ENCODE measurements at regions not wholly inside any gene's neighbourhood (a gene's known extent, or its start where the extent isn't known, plus 50 kb on each side); places are given as distances from the start of the nearest gene placed in this dataset.

- DNase-seq, result no peak
- Histone ChIP-seq H3K4me3 (no peak overlapping the region), H3K27me3 (no peaks in the 10 kb centered on the region), H3K27ac (no peak overlapping the region), H3K36me3 (replicated peaks in 1 of 2) (no peaks in the 10 kb centered on the region), H3K4me1 (replicated peaks in 1 of 2) (no peaks in the 10 kb centered on the region), H3K9me3 (replicated peaks in 1 of 3) (no peaks in the 10 kb centered on the region)
- intact Hi-C loops (cut with DNase I), result loop anchor here in 1 of 2 donors (10.0 kb wide), 1 partner anchor 308 kb away; no protein-coding TSS in a partner anchor
- TF ChIP-seq POLR2A (IDR thresholded peaks at IDR 0.05) (no peak), CTCF (IDR thresholded peaks at IDR 0.05) (no peak)
- 72 to 87% (median 80%) methylated on average over 5 of the region's 5 CpGs for WGBS, 4 donors
These were observed 208.4 kb upstream of the SVIL start for GRCh38 chr10:29843143-29843542.

- TF ChIP-seq CTCF (IDR thresholded peaks at IDR 0.05) (no peak), POLR2A (IDR thresholded peaks at IDR 0.05) (no peak)
- WGBS, 4 donors, result 78 to 87% (median 81%) methylated on average over 12 to 16 of the region's 16 CpGs
- intact Hi-C loops (cut with DNase I), result loop anchor here in 1 of 2 donors (10.0 kb wide), 1 partner anchor 307 kb away; no protein-coding TSS in a partner anchor
- Histone ChIP-seq H3K4me3 (no peak overlapping the region), H3K4me1 (replicated peaks in 1 of 2) (no peaks in the 10 kb centered on the region), H3K27ac (no peak overlapping the region), H3K27me3 (no peaks in the 10 kb centered on the region), H3K36me3 (replicated peaks in 1 of 2) (no peaks in the 10 kb centered on the region), H3K9me3 (replicated peaks in 1 of 3) (no peaks in the 10 kb centered on the region)
- peak in 1 of 7 donors; percentile 68 for DNase-seq
These were observed 207.2 kb upstream of the SVIL start for GRCh38 chr10:29841724-29842649.

- TF ChIP-seq POLR2A (IDR thresholded peaks at IDR 0.05), result no peak
- TF ChIP-seq CTCF (IDR thresholded peaks at IDR 0.05), result no peak
- intact Hi-C loops (cut with DNase I), result loop anchor here in 1 of 2 donors (10.0 kb wide), 1 partner anchor 306 kb away; no protein-coding TSS in a partner anchor
- H3K9me3 ChIP-seq (replicated peaks in 1 of 3), result no peaks in the 10 kb centered on the region
- no peaks in the 10 kb centered on the region for H3K4me1 ChIP-seq (replicated peaks in 1 of 2)
- no peaks in the 10 kb centered on the region for H3K36me3 ChIP-seq (replicated peaks in 1 of 2)
- no peaks in the 10 kb centered on the region for H3K27me3 ChIP-seq
- DNase-seq, result peak in 1 of 7 donors; percentile 5
- no peak overlapping the region for H3K27ac ChIP-seq
- 74 to 81% (median 75%) methylated on average over 11 of the region's 11 CpGs for WGBS, 4 donors
- no peak overlapping the region for H3K4me3 ChIP-seq
These were observed 205.9 kb upstream of the SVIL start for GRCh38 chr10:29840516-29841276.

Measured in adrenal gland (tissue), 9 donors.